HL-60 (cell line): ENCODE measurements at regions not wholly inside any gene's neighbourhood (a gene's known extent, or its start where the extent isn't known, plus 50 kb on each side); places are given as distances from the start of the nearest gene placed in this dataset.

Source experiments
- DNase-seq, 2 experiments: peaks; one replicate each; pipeline ENCODE4 v3.0.0-alpha.2; 2010 to 2020; ENCODE audit warnings: low read depth in 1 of 2, low spot score in 1 of 2
- H3K27ac ChIP-seq: fragments of 250-450 bp; sonication (Bioruptor Pico); replicated peaks from 2 replicates; pipeline ENCODE4 v1.5.1; 2020; ENCODE audit warnings: mild to moderate bottlenecking, moderate library complexity
- H3K27me3 ChIP-seq: fragments of 250-450 bp; sonication (Bioruptor Pico); 2 replicates; pipeline ENCODE4 v1.5.1; 2021; ENCODE audit warnings: mild to moderate bottlenecking, moderate library complexity; ENCODE audit not compliant: insufficient read depth, poor library complexity, severe bottlenecking
- H3K4me3 ChIP-seq: replicated peaks from 2 replicates; pipeline ENCODE4 v1.5.1; 2011; ENCODE audit warnings: mild to moderate bottlenecking, control low read depth, low read length; ENCODE audit not compliant: insufficient read depth
- CTCF ChIP-seq: IDR thresholded peaks from one replicate; pipeline ENCODE4 v1.5.1; 2011; ENCODE audit warnings: low read length, control low read depth, inconsistent platforms; ENCODE audit not compliant: insufficient read depth
- GABPA ChIP-seq: IDR thresholded peaks from 2 replicates; pipeline ENCODE4 v1.6.1; 2012; ENCODE audit warnings: low read depth
- POLR2AphosphoS5 ChIP-seq: IDR thresholded peaks from 2 replicates; pipeline ENCODE4 v1.6.1; 2012; ENCODE audit warnings: low read depth
- REST ChIP-seq: IDR thresholded peaks from 2 replicates; pipeline ENCODE4 v1.6.1; 2012; ENCODE audit warnings: low read depth; ENCODE audit not compliant: insufficient replicate concordance
- SPI1 ChIP-seq: IDR thresholded peaks from 2 replicates; pipeline ENCODE4 v1.6.1; 2012; ENCODE audit warnings: low read depth, mild to moderate bottlenecking, borderline replicate concordance

GRCh38 chr2:16010951-16011620 lies 70.7 kb downstream of the MYCN start:
- no peak overlapping the region for H3K27ac ChIP-seq
- no peak for TF ChIP-seq CTCF
- no peak for TF ChIP-seq GABPA
- TF ChIP-seq SPI1 = no peak
- no peak for TF ChIP-seq REST
- no peak for TF ChIP-seq POLR2AphosphoS5
- H3K27me3 ChIP-seq = no peaks in the 10 kb centered on the region
- H3K4me3 ChIP-seq = no peak overlapping the region
- no peak for DNase-seq

- TF ChIP-seq SPI1 (no peak), POLR2AphosphoS5 (no peak), REST (no peak), CTCF (no peak), GABPA (no peak)
- no peak overlapping the region for H3K27ac ChIP-seq
- no peak overlapping the region for H3K4me3 ChIP-seq
- no peak for DNase-seq
- H3K27me3 ChIP-seq = no peaks in the 10 kb centered on the region
Measured at GRCh38 chr2:16010011-16010410, 69.7 kb downstream of the MYCN start.

GRCh38 chr2:16009560-16009959 lies 69.2 kb downstream of the MYCN start:
- Histone ChIP-seq H3K27me3 (no peaks in the 10 kb centered on the region), H3K4me3 (no peak overlapping the region), H3K27ac (no peak overlapping the region)
- TF ChIP-seq REST (no peak), CTCF (no peak), SPI1 (no peak), POLR2AphosphoS5 (no peak), GABPA (no peak)
- no peak for DNase-seq
